ENCODE measurements at regions not wholly inside any gene's neighbourhood (a gene's known extent, or its start where the extent isn't known, plus 50 kb on each side); places are given as distances from the start of the nearest gene placed in this dataset.

DNA sequence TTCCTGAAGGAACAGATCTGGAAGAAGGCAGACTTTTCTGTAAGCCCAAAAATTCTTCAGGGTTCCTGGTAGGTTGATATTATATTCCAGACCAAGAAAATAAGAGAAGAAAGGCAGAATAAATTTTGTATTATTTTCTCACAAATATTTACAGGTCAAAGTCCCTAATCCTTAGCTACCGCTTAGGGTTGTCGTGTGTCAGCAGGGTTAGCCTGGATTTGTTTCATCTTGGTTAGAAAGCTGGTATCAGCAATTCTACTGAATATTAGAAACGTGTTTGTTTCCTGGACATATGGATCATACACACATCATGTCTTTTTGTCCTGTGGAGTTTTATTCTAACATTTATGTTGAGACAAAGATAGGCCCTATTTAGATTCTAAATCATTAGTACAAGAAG is 232.9 kb upstream of the CXXC4 start:
- ChIA-PET CTCF (no interaction called here), POLR2A (no interaction called here)
- TF ChIP-seq BHLHE40 (IDR thresholded peaks at IDR 0.05; ENCODE audit: borderline replicate concordance): no peak
- TF ChIP-seq ZNF384 (IDR thresholded peaks at IDR 0.05): no peak
- TF ChIP-seq LEF1 (IDR thresholded peaks at IDR 0.05; ENCODE audit: borderline replicate concordance): no peak
- TF ChIP-seq NFRKB (IDR thresholded peaks at IDR 0.05): no peak
- TF ChIP-seq FOXK2 (IDR thresholded peaks at IDR 0.05): no peak
- no peak for TF ChIP-seq CTBP1 (IDR thresholded peaks at IDR 0.05; ENCODE audit: borderline replicate concordance)
- TF ChIP-seq ELF4 (IDR thresholded peaks at IDR 0.05): no peak
- no peak for TF ChIP-seq ARNT (IDR thresholded peaks at IDR 0.05)
- no peak for TF ChIP-seq SUZ12 (IDR thresholded peaks at IDR 0.05)
- TF ChIP-seq TARDBP (IDR thresholded peaks at IDR 0.05): no peak
- no peak for TF ChIP-seq HDGF (IDR thresholded peaks at IDR 0.05; ENCODE audit: borderline replicate concordance)
- TF ChIP-seq, protein P1, sequence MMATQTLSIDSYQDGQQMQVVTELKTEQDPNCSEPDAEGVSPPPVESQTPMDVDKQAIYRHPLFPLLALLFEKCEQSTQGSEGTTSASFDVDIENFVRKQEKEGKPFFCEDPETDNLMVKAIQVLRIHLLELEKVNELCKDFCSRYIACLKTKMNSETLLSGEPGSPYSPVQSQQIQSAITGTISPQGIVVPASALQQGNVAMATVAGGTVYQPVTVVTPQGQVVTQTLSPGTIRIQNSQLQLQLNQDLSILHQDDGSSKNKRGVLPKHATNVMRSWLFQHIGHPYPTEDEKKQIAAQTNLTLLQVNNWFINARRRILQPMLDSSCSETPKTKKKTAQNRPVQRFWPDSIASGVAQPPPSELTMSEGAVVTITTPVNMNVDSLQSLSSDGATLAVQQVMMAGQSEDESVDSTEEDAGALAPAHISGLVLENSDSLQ (IDR thresholded peaks at IDR 0.05): no peak
- no peak for TF ChIP-seq SP1 (IDR thresholded peaks at IDR 0.05)
- TF ChIP-seq L3MBTL2 (conservative IDR thresholded peaks at IDR 0.05): no peak
- TF ChIP-seq FOXA1 (IDR thresholded peaks at IDR 0.05): no peak
- TF ChIP-seq FOXM1 (IDR thresholded peaks at IDR 0.05; ENCODE audit: borderline replicate concordance): no peak
- DNase-seq (ENCODE audit: extremely low spot score): no peak

DNA sequence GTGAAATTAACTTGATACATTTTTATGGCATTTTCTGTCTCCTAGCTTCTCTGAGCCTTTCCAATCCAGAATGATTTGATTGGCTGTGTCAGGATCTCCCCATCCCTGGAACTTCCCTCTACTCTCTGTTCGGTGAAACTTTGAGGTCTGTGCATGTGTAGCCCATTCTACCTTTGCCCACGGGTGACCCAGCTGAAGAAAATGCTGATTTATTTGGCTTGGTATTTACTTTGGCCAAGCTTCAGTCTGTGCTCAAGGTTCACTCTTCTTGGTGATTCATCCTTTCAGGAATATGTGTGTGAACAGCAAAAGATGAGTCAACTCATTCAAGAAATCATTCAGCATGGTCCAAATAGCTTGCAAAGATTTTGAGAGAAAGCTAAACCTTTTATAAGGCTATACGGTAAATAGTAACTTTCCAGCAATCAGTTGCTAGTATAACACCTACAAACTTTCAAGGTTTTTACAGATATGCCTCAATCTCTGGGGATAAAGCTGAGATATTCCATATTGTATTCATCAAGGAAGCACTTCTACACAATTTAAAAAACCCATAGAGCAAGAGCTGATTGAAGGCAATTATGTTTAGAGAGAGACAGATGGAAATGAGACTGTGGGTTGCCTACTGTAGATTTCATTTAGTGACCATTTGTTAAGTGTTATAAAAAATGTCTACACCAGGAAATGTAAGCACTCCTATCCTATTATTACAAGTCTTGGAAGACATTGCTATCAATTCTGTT is 233.9 kb upstream of the CXXC4 start:
- ChIA-PET POLR2A (no interaction called here), CTCF (interaction anchor here (0.6 kb wide), 1 partner anchor 171 kb away, joined by 3 read pairs; no protein-coding TSS in a partner anchor)
- no peak for TF ChIP-seq SP1 (IDR thresholded peaks at IDR 0.05)
- no peak for TF ChIP-seq ARNT (IDR thresholded peaks at IDR 0.05)
- TF ChIP-seq ELF4 (IDR thresholded peaks at IDR 0.05): no peak
- DNase-seq (ENCODE audit: extremely low spot score): no peak

DNA sequence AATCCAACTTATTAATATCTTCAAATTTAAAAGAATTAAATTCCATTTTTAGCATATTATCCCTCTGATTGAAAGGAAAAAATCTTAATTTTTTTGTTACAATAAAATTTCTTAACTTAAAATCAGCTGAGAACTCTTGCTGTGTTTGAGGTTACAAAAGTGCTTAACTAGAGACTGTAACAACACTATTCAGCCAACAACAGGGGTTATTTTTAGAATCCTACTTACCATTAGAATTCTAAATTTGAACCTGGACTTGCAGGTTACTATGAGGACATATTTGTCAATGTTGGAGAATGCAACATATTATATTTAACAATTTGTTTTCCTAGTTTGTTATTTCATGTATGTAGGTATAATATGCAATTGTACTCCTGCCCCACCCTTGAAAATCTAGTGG is 238.1 kb upstream of the CXXC4 start:
- no peak for DNase-seq (ENCODE audit: extremely low spot score)
- no peak for TF ChIP-seq SP1 (IDR thresholded peaks at IDR 0.05)
- TF ChIP-seq ARNT (IDR thresholded peaks at IDR 0.05): no peak
- TF ChIP-seq NFRKB (IDR thresholded peaks at IDR 0.05): no peak
- TF ChIP-seq FOXK2 (IDR thresholded peaks at IDR 0.05): no peak
- no peak for TF ChIP-seq SUZ12 (IDR thresholded peaks at IDR 0.05)
- TF ChIP-seq BHLHE40 (IDR thresholded peaks at IDR 0.05; ENCODE audit: borderline replicate concordance): no peak
- TF ChIP-seq, protein P1 (IDR thresholded peaks at IDR 0.05): no peak
- TF ChIP-seq FOXM1 (IDR thresholded peaks at IDR 0.05; ENCODE audit: borderline replicate concordance): no peak
- TF ChIP-seq L3MBTL2 (conservative IDR thresholded peaks at IDR 0.05): no peak
- no peak for TF ChIP-seq HDGF (IDR thresholded peaks at IDR 0.05; ENCODE audit: borderline replicate concordance)
- TF ChIP-seq TARDBP (IDR thresholded peaks at IDR 0.05): no peak
- TF ChIP-seq CTBP1 (IDR thresholded peaks at IDR 0.05; ENCODE audit: borderline replicate concordance): no peak
- TF ChIP-seq LEF1 (IDR thresholded peaks at IDR 0.05; ENCODE audit: borderline replicate concordance): no peak
- no peak for TF ChIP-seq ZNF384 (IDR thresholded peaks at IDR 0.05)
- TF ChIP-seq FOXA1 (IDR thresholded peaks at IDR 0.05): no peak
- no peak for TF ChIP-seq ELF4 (IDR thresholded peaks at IDR 0.05)
- POLR2A ChIA-PET: no interaction called here
- CTCF ChIA-PET: no interaction called here

DNA sequence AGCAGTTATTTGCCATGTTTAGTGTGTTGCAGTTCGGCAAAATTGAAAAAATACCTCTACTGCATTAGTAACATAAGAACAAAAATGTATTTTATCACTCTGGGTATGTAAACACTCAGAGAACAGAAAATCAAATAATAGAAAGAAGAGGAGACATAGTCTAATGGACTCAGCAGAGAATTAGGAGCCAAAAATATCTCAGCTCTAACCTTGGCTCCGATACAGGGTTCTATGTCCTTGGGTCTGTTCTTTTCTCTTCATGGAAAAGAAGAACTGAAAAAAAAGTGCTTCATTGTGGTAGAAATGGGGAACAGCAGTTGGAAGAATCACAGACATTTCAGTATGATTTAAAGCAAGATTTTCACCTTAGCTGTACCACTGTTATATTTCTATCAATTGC is 240.5 kb upstream of the CXXC4 start:
- no peak for TF ChIP-seq L3MBTL2 (conservative IDR thresholded peaks at IDR 0.05)
- TF ChIP-seq ELF4 (IDR thresholded peaks at IDR 0.05): no peak
- no peak for TF ChIP-seq FOXM1 (IDR thresholded peaks at IDR 0.05; ENCODE audit: borderline replicate concordance)
- no peak for TF ChIP-seq NFRKB (IDR thresholded peaks at IDR 0.05)
- TF ChIP-seq HDGF (IDR thresholded peaks at IDR 0.05; ENCODE audit: borderline replicate concordance): no peak
- TF ChIP-seq ZNF384 (IDR thresholded peaks at IDR 0.05): no peak
- no peak for TF ChIP-seq FOXA1 (IDR thresholded peaks at IDR 0.05)
- TF ChIP-seq ARNT (IDR thresholded peaks at IDR 0.05): no peak
- no peak for TF ChIP-seq SUZ12 (IDR thresholded peaks at IDR 0.05)
- ChIA-PET CTCF (no interaction called here), POLR2A (no interaction called here)
- no peak for DNase-seq (ENCODE audit: extremely low spot score)

DNA sequence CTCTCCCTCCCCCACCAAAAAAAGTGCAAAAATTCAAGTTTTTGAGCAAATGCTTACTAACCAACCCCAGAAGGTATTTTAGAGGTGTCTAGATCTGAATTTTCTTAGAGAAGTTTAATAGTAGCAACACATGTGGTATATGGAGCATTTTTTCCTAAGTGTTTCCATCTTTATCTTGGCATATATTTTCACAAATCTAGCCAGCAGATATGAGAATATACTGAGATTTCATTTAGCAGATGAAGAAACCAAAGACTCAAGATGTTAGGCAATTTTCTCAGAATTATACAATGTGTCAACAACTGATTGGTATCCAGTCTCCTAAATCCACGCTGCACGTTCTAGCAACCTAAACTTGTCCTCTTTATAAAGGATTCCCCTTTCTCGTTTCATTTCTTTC is 245.5 kb upstream of the CXXC4 start:
- no peak for DNase-seq (ENCODE audit: extremely low spot score)
- POLR2A ChIA-PET: no interaction called here
- CTCF ChIA-PET: no interaction called here
- no peak for TF ChIP-seq BHLHE40 (IDR thresholded peaks at IDR 0.05; ENCODE audit: borderline replicate concordance)
- no peak for TF ChIP-seq SUZ12 (IDR thresholded peaks at IDR 0.05)
- TF ChIP-seq FOXM1 (IDR thresholded peaks at IDR 0.05; ENCODE audit: borderline replicate concordance): no peak
- no peak for TF ChIP-seq FOXA1 (IDR thresholded peaks at IDR 0.05)
- TF ChIP-seq ARNT (IDR thresholded peaks at IDR 0.05): no peak
- no peak for TF ChIP-seq SP1 (IDR thresholded peaks at IDR 0.05)
- TF ChIP-seq, protein P1 (IDR thresholded peaks at IDR 0.05): no peak
- TF ChIP-seq CTBP1 (IDR thresholded peaks at IDR 0.05; ENCODE audit: borderline replicate concordance): no peak
- TF ChIP-seq TARDBP (IDR thresholded peaks at IDR 0.05): no peak
- TF ChIP-seq NFRKB (IDR thresholded peaks at IDR 0.05): no peak
- TF ChIP-seq L3MBTL2 (conservative IDR thresholded peaks at IDR 0.05): no peak
- no peak for TF ChIP-seq FOXK2 (IDR thresholded peaks at IDR 0.05)
- no peak for TF ChIP-seq HDGF (IDR thresholded peaks at IDR 0.05; ENCODE audit: borderline replicate concordance)
- TF ChIP-seq ELF4 (IDR thresholded peaks at IDR 0.05): no peak
- no peak for TF ChIP-seq ZNF384 (IDR thresholded peaks at IDR 0.05)
- no peak for TF ChIP-seq LEF1 (IDR thresholded peaks at IDR 0.05; ENCODE audit: borderline replicate concordance)

DNA sequence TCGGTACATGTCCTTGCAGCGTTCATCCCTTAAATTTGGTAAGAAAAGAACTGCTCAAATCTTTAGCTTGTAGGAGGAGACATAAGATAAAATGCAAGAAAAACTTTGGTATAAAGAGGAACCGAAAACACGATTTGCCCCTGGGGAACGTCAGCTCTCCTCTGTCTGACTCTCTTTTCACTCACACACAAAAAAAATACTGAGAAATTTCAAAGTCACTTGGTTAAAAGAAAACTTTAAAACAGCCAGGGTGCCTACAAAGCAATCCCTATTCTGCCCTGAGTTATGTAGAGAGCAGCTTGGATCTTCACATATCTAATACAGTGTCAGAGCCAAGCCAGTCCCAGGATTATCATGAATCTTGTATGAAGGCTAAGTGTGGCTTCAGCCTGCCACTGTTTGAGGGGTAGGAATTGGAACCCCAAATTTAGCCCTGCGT is 248.5 kb upstream of the CXXC4 start:
- ChIA-PET CTCF (no interaction called here), POLR2A (no interaction called here)
- no peak for DNase-seq (ENCODE audit: extremely low spot score)
- no peak for TF ChIP-seq NFRKB (IDR thresholded peaks at IDR 0.05)
- no peak for TF ChIP-seq TARDBP (IDR thresholded peaks at IDR 0.05)
- no peak for TF ChIP-seq L3MBTL2 (conservative IDR thresholded peaks at IDR 0.05)
- no peak for TF ChIP-seq FOXA1 (IDR thresholded peaks at IDR 0.05)
- TF ChIP-seq CTBP1 (IDR thresholded peaks at IDR 0.05; ENCODE audit: borderline replicate concordance): no peak
- no peak for TF ChIP-seq ELF4 (IDR thresholded peaks at IDR 0.05)

Data from HEK293T (cell line).